Endothelial cell (in vitro differentiated cells): ENCODE measurements at regions not wholly inside any gene's neighbourhood (a gene's known extent, or its start where the extent isn't known, plus 50 kb on each side); places are given as distances from the start of the nearest gene placed in this dataset.

Experiments used
- DNase-seq: peaks from one replicate; pipeline ENCODE4 v3.0.0; 2021; ENCODE audit warnings: low spot score
- H3K27ac Mint-ChIP-seq: one replicate; pipeline ENCODE4 v1.8.0; 2021; ENCODE audit warnings: mixed read lengths, inconsistent platforms; ENCODE audit not compliant: unreplicated experiment
- H3K27me3 Mint-ChIP-seq: one replicate; pipeline ENCODE4 v1.8.0; 2021; ENCODE audit warnings: mild to moderate bottlenecking, moderate library complexity, mixed read lengths, inconsistent platforms; ENCODE audit not compliant: unreplicated experiment
- H3K36me3 Mint-ChIP-seq: one replicate; pipeline ENCODE4 v1.8.0; 2021; ENCODE audit warnings: mild to moderate bottlenecking, low read depth, mixed read lengths, inconsistent platforms; ENCODE audit not compliant: unreplicated experiment
- H3K4me1 Mint-ChIP-seq: one replicate; pipeline ENCODE4 v1.8.0; 2021; ENCODE audit warnings: mild to moderate bottlenecking, mixed read lengths, inconsistent platforms; ENCODE audit not compliant: unreplicated experiment
- H3K4me3 Mint-ChIP-seq: one replicate; pipeline ENCODE4 v1.8.0; 2021; ENCODE audit warnings: mild to moderate bottlenecking, mixed read lengths, inconsistent platforms; ENCODE audit not compliant: unreplicated experiment
- H3K9me3 Mint-ChIP-seq: one replicate; pipeline ENCODE4 v1.8.0; 2021; ENCODE audit warnings: mixed read lengths, inconsistent platforms; ENCODE audit not compliant: unreplicated experiment
- TF ChIP-seq, protein P1 (sequence below): fragments of 200-600 bp; sonication (generic); IDR thresholded peaks from one replicate; pipeline ENCODE4 v1.5.0; 2021; ENCODE audit warnings: antibody characterized with exemption; ENCODE audit not compliant: unreplicated experiment

DNA sequence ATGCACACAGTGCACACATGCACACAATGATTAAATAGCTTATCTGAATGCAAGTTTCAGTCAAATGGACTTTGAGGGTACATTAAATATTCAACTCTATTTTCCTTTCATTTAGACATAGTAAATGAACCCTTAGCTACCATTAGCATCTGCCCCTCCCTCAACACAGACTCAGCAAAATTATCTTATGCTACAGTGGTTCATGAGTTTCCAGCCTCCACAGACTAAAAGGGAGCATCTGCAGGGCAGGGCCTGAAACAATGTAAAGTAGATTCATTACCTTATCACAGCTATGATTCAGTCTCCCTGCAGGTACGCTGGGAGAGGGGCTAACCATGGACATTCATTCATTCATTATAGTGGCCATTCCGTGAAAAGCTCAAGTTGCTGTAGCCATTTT, 329.1 kb downstream of the VGLL3 start:
- Mint-ChIP-seq H3K4me1 (no peaks in the 10 kb centered on the region), H3K27me3 (no peaks in the 10 kb centered on the region), H3K27ac (no peak overlapping the region), H3K36me3 (no peaks in the 10 kb centered on the region), H3K4me3 (no peak overlapping the region), H3K9me3 (no peaks in the 10 kb centered on the region)
- TF ChIP-seq, protein P1, sequence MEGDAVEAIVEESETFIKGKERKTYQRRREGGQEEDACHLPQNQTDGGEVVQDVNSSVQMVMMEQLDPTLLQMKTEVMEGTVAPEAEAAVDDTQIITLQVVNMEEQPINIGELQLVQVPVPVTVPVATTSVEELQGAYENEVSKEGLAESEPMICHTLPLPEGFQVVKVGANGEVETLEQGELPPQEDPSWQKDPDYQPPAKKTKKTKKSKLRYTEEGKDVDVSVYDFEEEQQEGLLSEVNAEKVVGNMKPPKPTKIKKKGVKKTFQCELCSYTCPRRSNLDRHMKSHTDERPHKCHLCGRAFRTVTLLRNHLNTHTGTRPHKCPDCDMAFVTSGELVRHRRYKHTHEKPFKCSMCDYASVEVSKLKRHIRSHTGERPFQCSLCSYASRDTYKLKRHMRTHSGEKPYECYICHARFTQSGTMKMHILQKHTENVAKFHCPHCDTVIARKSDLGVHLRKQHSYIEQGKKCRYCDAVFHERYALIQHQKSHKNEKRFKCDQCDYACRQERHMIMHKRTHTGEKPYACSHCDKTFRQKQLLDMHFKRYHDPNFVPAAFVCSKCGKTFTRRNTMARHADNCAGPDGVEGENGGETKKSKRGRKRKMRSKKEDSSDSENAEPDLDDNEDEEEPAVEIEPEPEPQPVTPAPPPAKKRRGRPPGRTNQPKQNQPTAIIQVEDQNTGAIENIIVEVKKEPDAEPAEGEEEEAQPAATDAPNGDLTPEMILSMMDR = no peak
- no peak for DNase-seq

DNA sequence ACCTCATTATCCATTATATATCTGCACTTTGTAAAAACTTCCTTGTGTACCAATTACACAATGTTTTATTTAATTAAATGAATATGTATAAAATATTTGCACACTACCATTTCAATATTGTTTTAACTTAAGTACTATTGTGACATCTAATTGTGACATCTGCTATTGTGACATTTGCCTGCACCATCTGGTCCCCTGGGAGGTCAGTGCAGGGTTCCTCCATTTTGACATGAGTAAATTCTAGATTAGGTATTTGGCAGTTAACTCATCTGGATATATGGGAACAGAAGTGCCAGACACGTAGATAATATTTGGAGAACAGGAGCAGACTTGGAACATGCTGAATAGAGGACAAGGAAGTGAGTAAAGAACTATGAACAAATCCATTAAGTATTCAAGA, 332.1 kb downstream of the VGLL3 start:
- no peaks in the 10 kb centered on the region for H3K27me3 Mint-ChIP-seq
- H3K36me3 Mint-ChIP-seq = no peaks in the 10 kb centered on the region
- H3K4me1 Mint-ChIP-seq = no peaks in the 10 kb centered on the region
- H3K9me3 Mint-ChIP-seq = no peaks in the 10 kb centered on the region
- H3K4me3 Mint-ChIP-seq = no peak overlapping the region
- TF ChIP-seq, protein P1 = no peak
- no peak for DNase-seq
- H3K27ac Mint-ChIP-seq = no peak overlapping the region

DNA sequence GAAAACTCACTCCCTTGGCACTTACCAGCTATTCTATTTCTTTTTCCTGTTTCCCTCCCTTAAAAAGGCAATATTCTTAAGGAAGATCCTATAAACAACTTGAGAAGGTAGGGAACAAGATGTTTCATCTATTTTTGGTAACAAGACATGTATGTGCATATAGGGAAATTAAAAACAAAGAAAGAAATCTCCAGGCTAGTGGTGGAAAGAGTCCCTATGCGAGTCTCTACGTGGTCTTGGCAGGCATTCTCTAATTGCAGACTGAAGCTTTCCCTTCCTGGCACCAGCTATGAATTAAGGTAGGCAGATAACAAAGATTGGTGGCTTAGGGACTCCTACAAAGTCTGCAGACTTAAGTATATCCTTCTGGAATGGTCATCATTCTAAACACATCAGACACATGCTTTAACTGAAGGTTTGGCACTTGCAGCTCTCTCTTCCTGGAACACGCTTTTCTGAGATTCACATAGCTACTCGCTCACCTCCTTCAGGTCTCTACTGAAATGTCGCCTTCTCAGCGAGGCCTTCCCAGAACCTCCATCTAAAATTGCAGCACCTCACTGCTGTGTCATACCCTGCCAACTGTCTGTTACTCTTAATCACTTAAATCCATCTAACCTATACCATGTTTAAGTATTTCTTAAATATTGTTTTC, 336.0 kb downstream of the VGLL3 start:
- Mint-ChIP-seq H3K27ac (no peak overlapping the region), H3K4me1 (no peaks in the 10 kb centered on the region), H3K4me3 (no peak overlapping the region), H3K36me3 (no peaks in the 10 kb centered on the region), H3K9me3 (no peaks in the 10 kb centered on the region), H3K27me3 (no peaks in the 10 kb centered on the region)
- TF ChIP-seq, protein P1 = no peak
- no peak for DNase-seq

DNA sequence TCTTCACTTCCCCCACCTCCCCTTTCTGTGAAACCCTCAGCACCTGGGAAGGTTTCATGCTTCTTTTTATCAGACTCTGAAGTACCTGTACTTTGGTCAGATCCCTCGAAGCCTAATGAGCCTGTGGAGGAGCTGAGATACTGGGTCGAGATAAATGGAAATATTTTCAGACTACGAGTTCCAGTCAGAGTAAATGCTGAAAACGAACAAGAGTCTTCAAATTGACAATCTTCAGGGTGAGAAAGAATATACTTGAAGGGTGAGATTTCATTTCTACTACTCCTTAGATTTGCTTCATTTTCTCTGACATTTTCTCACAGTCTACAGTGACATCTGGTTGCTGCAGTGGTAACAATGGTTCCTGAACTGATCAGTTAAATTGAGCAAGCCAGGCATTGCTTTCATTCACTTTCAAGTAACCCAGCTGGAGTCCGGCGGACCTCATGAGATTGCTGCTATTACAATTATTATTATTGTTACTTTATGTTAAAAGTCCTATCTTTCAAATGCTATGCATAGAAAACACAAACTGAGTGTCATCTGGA, 337.2 kb downstream of the VGLL3 start:
- TF ChIP-seq, protein P1 = no peak
- Mint-ChIP-seq H3K27ac (no peak overlapping the region), H3K4me1 (no peaks in the 10 kb centered on the region), H3K9me3 (no peaks in the 10 kb centered on the region), H3K4me3 (no peak overlapping the region), H3K27me3 (no peaks in the 10 kb centered on the region), H3K36me3 (no peaks in the 10 kb centered on the region)
- DNase-seq = no peak

DNA sequence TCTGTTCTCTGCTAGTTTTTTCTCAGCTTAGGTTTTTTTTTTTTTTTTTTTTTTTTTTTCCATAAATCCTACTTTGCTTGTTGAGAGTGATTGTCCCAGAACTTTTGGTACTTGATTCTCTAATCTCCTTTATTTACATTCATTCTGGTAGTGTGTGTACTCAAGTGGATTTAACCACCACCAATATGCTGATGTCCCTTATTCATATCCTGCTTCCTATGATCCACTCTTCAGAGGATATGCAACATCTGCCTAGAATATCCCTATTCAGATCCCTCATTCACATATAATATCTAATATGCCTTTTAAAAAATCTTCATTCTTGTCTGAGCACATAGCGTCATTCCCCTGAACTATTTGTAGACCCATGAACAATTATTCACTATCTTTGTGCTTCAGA, 342.9 kb downstream of the VGLL3 start:
- no peaks in the 10 kb centered on the region for H3K36me3 Mint-ChIP-seq
- TF ChIP-seq, protein P1 = no peak
- no peak for DNase-seq
- H3K4me1 Mint-ChIP-seq = no peaks in the 10 kb centered on the region
- no peaks in the 10 kb centered on the region for H3K9me3 Mint-ChIP-seq
- no peaks in the 10 kb centered on the region for H3K27me3 Mint-ChIP-seq
- H3K4me3 Mint-ChIP-seq = no peak overlapping the region
- no peak overlapping the region for H3K27ac Mint-ChIP-seq
